ENCODE measurements at regions not wholly inside any gene's neighbourhood (a gene's known extent, or its start where the extent isn't known, plus 50 kb on each side); places are given as distances from the start of the nearest gene placed in this dataset.

- no peak overlapping the region for H3K27ac ChIP-seq
- no peak for TF ChIP-seq CTCF (conservative IDR thresholded peaks at IDR 0.05)
Observed at GRCh38 chr2:41922177-41922576, 125.6 kb upstream of the PKDCC start.

GRCh38 chr2:41923156-41923786, 124.5 kb upstream of the PKDCC start:
- no peak overlapping the region for H3K27ac ChIP-seq
- no peak for TF ChIP-seq CTCF (conservative IDR thresholded peaks at IDR 0.05)

GRCh38 chr2:41924024-41924423, 123.8 kb upstream of the PKDCC start:
- no peak overlapping the region for H3K27ac ChIP-seq
- TF ChIP-seq CTCF (conservative IDR thresholded peaks at IDR 0.05), result no peak

- no peak for TF ChIP-seq CTCF (conservative IDR thresholded peaks at IDR 0.05)
- H3K27ac ChIP-seq, result no peak overlapping the region
Observed at GRCh38 chr2:41924709-41925408, 123.0 kb upstream of the PKDCC start.

GRCh38 chr2:41925712-41926111, 122.1 kb upstream of the PKDCC start:
- no peak overlapping the region for H3K27ac ChIP-seq
- no peak for TF ChIP-seq CTCF (conservative IDR thresholded peaks at IDR 0.05)

GRCh38 chr2:41926614-41927580, 120.9 kb upstream of the PKDCC start:
- no peak overlapping the region for H3K27ac ChIP-seq
- no peak for TF ChIP-seq CTCF (conservative IDR thresholded peaks at IDR 0.05)

Data from VCaP (cell line).